Left cardiac atrium (tissue), 4 donors: ENCODE measurements at regions not wholly inside any gene's neighbourhood (a gene's known extent, or its start where the extent isn't known, plus 50 kb on each side); places are given as distances from the start of the nearest gene placed in this dataset.

Experiments used
- ATAC-seq, 2 donors: fragments of 200-7000 bp; cut with Tn5 transposase; one replicate each; pipeline ENCODE4 v1.9.1; 2020; ENCODE audit warnings: mild to moderate bottlenecking in 2 of 2, moderate library complexity in 2 of 2
- DNase-seq: peaks from one replicate; pipeline ENCODE4 v3.0.0-alpha.2; 2020
- intact Hi-C, 2 donors: fragments of 100-400 bp; cut with DNase I; formaldehyde crosslinking; loops; one replicate each; pipeline versions ENCODE4 v1.14.1 to v1.15.1; 2022 to 2023
- donor health status: DM: no; HTN: yes; CAD: no.
- donor health status: DM: no; HTN: yes; CAD: no; lungs with severe emphysema.
- donor health status: DM: yes; HTN: yes; CAD: no.
- donor health status: Dilated cardiomyopathy.

DNA sequence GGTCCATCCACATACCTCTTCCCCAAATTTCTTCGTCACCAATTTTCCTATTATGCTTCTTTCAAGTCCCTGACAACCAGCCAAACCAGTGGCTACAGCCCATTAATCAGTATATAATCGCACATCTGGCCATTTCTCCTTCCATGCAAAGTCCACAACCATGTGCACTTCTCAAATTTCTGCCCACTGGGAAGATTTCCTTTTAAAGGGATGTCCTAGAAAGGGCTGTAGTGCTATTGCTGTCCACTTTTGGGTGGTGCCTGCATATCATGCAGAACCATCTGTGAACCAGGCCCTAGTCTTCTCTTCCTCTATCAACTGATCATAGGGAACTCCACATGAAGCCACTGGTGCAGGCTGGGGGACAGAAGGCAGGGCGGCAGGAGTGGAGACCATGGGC lies 55.2 kb upstream of the MID1IP1 start:
- ATAC-seq (no peak), DNase-seq (no peak)
- intact Hi-C loops, result no loop called here

- intact Hi-C loops, result loop anchor here in 1 of 2 donors (5.0 kb wide), 1 partner anchor 492 kb away; no protein-coding TSS in a partner anchor
- ATAC-seq (no peak), DNase-seq (no peak)
Observed at GRCh38 chrX:38750551-38750950, 50.7 kb upstream of the MID1IP1 start.
